C4-2B (cell line): ENCODE measurements at regions not wholly inside any gene's neighbourhood (a gene's known extent, or its start where the extent isn't known, plus 50 kb on each side); places are given as distances from the start of the nearest gene placed in this dataset.

ENCODE experiments used
- ZFX ChIP-seq: fragments of 450-650 bp; IDR thresholded peaks from 2 replicates; pipeline ENCODE4 v1.6.1; 2017
- TF ChIP-seq, protein P1 (sequence below): fragments of 450-650 bp; conservative IDR thresholded peaks from 2 replicates; pipeline ENCODE4 v1.5.1; 2017; ENCODE audit warnings: mild to moderate bottlenecking

DNA sequence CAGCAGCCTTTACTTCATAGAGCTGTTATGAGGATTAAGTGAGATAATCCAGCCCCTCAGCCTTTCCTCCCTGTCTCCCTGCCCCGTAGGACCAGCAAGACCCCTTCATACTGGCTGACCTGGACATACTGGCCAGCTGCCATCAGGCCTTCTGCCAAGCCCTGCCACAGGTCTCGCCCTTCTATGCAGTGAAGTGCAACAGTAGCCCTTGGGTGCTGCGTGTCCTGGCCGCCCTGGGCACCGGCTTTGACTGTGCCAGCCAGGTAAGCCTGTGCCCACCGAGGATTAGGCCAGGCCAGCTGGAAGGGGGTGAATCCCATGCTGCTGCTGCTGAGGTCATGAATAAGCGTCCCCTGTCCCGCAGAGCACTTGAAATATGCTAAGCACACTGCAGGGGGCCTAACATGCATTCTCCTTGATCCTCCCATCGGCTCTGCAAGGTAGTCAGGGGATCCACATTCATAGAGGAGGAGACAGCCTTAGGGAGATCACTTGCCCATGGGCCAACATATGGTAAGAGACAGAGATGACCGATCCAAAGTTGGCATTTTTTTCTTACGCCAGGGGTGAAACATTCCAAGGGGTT is 73.3 kb upstream of the TINAGL1 start:
- TF ChIP-seq, protein P1, sequence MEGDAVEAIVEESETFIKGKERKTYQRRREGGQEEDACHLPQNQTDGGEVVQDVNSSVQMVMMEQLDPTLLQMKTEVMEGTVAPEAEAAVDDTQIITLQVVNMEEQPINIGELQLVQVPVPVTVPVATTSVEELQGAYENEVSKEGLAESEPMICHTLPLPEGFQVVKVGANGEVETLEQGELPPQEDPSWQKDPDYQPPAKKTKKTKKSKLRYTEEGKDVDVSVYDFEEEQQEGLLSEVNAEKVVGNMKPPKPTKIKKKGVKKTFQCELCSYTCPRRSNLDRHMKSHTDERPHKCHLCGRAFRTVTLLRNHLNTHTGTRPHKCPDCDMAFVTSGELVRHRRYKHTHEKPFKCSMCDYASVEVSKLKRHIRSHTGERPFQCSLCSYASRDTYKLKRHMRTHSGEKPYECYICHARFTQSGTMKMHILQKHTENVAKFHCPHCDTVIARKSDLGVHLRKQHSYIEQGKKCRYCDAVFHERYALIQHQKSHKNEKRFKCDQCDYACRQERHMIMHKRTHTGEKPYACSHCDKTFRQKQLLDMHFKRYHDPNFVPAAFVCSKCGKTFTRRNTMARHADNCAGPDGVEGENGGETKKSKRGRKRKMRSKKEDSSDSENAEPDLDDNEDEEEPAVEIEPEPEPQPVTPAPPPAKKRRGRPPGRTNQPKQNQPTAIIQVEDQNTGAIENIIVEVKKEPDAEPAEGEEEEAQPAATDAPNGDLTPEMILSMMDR, result no peak
- TF ChIP-seq ZFX, result no peak
